ENCODE measurements at regions not wholly inside any gene's neighbourhood (a gene's known extent, or its start where the extent isn't known, plus 50 kb on each side); places are given as distances from the start of the nearest gene placed in this dataset.

GRCh38 chr14:96631030-96631429 is 128.8 kb downstream of the PAPOLA start:
- ChIA-PET CTCF (interaction anchor here (0.7 kb wide), 1 partner anchor 1016 kb away, joined by 3 read pairs; no protein-coding TSS in a partner anchor), POLR2A (ENCODE audit: low non-redundant PET) (no interaction called here)
- H3K27ac ChIP-seq: no peak overlapping the region
- DNase-seq (ENCODE audit: low spot score): no peak
- TF ChIP-seq CTCF (conservative IDR thresholded peaks at IDR 0.05; ENCODE audit: low read depth): no peak

- no peak overlapping the region for H3K27ac ChIP-seq
- ChIA-PET POLR2A (ENCODE audit: low non-redundant PET) (interaction anchor here (0.6 kb wide), 1 partner anchor 320 kb away, joined by 3 read pairs; no protein-coding TSS in a partner anchor), CTCF (interaction anchor here (0.6 kb wide), 1 partner anchor 797 kb away, joined by 5 read pairs; no protein-coding TSS in a partner anchor)
- no peak for DNase-seq (ENCODE audit: low spot score)
- TF ChIP-seq CTCF (conservative IDR thresholded peaks at IDR 0.05; ENCODE audit: low read depth): no peak
These were observed 129.6 kb downstream of the PAPOLA start for GRCh38 chr14:96631621-96632362.

GRCh38 chr14:96632363-96632758 is 130.2 kb downstream of the PAPOLA start:
- H3K27ac ChIP-seq: no peak overlapping the region
- no peak for DNase-seq (ENCODE audit: low spot score)
- no peak for TF ChIP-seq CTCF (conservative IDR thresholded peaks at IDR 0.05; ENCODE audit: low read depth)
- POLR2A ChIA-PET (ENCODE audit: low non-redundant PET): interaction anchor here (0.6 kb wide), 1 partner anchor 320 kb away, joined by 3 read pairs; no protein-coding TSS in a partner anchor
- CTCF ChIA-PET: interaction anchor here (0.6 kb wide), 1 partner anchor 797 kb away, joined by 5 read pairs; no protein-coding TSS in a partner anchor

- CTCF ChIA-PET: no interaction called here
- H3K27ac ChIP-seq: no peak overlapping the region
- DNase-seq (ENCODE audit: low spot score): no peak
- POLR2A ChIA-PET (ENCODE audit: low non-redundant PET): no interaction called here
- TF ChIP-seq CTCF (conservative IDR thresholded peaks at IDR 0.05; ENCODE audit: low read depth): no peak
These were observed 130.9 kb downstream of the PAPOLA start for GRCh38 chr14:96633096-96633495.

GRCh38 chr14:96634481-96634880 is 132.3 kb downstream of the PAPOLA start:
- no peak overlapping the region for H3K27ac ChIP-seq
- POLR2A ChIA-PET (ENCODE audit: low non-redundant PET): no interaction called here
- CTCF ChIA-PET: no interaction called here
- DNase-seq (ENCODE audit: low spot score): no peak
- TF ChIP-seq CTCF (conservative IDR thresholded peaks at IDR 0.05; ENCODE audit: low read depth): no peak

GRCh38 chr14:96634896-96635295 is 132.7 kb downstream of the PAPOLA start:
- no peak overlapping the region for H3K27ac ChIP-seq
- CTCF ChIA-PET: interaction anchor here (0.7 kb wide), 1 partner anchor 1256 kb away, joined by 3 read pairs; no protein-coding TSS in a partner anchor
- POLR2A ChIA-PET (ENCODE audit: low non-redundant PET): no interaction called here
- TF ChIP-seq CTCF (conservative IDR thresholded peaks at IDR 0.05; ENCODE audit: low read depth): no peak
- no peak for DNase-seq (ENCODE audit: low spot score)

All from RWPE1 (cell line).